Mammary epithelial cell (primary cell): ENCODE measurements at regions not wholly inside any gene's neighbourhood (a gene's known extent, or its start where the extent isn't known, plus 50 kb on each side); places are given as distances from the start of the nearest gene placed in this dataset.

Source experiments
- EZH2 ChIP-seq: IDR thresholded peaks from 2 replicates; pipeline ENCODE4 v1.6.1; 2012; ENCODE audit warnings: low read length, inconsistent platforms, borderline replicate concordance
- TF ChIP-seq, protein P1 (sequence below), 2 donors: IDR thresholded peaks in 1 of 2; conservative IDR thresholded peaks in 1 of 2; 2 replicates each; pipeline ENCODE4 v1.5.1; 2011 to 2012; ENCODE audit warnings: inconsistent platforms in 2 of 2, low read length in 2 of 2, mild to moderate bottlenecking in 2 of 2, control low read depth in 1 of 2, low read depth in 1 of 2; ENCODE audit not compliant: insufficient read depth in 1 of 2; ENCODE audit errors: extremely low read depth in 1 of 2

DNA sequence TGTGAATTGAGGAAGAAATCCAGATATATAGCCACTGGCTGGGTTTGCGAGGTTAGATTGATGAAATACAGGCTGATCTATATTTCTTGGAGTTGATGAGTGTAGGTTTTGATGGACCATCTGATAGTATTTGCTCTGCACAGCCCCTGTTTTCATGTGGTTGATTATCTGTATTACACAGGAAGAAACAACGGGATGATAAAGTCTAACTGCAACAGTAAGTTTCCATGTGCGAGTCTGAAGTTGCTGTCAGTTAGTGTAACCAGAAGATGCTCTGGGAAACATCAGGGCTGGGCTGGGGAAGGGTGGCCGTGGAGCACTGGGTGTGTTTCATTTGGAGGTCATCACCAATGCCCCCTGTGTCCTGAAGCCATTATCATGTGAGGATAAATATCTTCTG is 148.4 kb upstream of the SFRP2 start:
- TF ChIP-seq, protein P1, sequence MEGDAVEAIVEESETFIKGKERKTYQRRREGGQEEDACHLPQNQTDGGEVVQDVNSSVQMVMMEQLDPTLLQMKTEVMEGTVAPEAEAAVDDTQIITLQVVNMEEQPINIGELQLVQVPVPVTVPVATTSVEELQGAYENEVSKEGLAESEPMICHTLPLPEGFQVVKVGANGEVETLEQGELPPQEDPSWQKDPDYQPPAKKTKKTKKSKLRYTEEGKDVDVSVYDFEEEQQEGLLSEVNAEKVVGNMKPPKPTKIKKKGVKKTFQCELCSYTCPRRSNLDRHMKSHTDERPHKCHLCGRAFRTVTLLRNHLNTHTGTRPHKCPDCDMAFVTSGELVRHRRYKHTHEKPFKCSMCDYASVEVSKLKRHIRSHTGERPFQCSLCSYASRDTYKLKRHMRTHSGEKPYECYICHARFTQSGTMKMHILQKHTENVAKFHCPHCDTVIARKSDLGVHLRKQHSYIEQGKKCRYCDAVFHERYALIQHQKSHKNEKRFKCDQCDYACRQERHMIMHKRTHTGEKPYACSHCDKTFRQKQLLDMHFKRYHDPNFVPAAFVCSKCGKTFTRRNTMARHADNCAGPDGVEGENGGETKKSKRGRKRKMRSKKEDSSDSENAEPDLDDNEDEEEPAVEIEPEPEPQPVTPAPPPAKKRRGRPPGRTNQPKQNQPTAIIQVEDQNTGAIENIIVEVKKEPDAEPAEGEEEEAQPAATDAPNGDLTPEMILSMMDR (conservative IDR thresholded peaks at IDR 0.05 in 1 of 2, IDR thresholded peaks at IDR 0.05 in 1 of 2; ENCODE audit: extremely low read depth in 1 of 2, insufficient read depth in 1 of 2, low read depth in 1 of 2, low read length in 2 of 2) = no peak
- TF ChIP-seq EZH2 = no peak
